ENCODE measurements at regions not wholly inside any gene's neighbourhood (a gene's known extent, or its start where the extent isn't known, plus 50 kb on each side); places are given as distances from the start of the nearest gene placed in this dataset.
"Not testable (repeated sequence)": the region's sequence is repeated elsewhere in the genome, so short reads cannot be mapped to it uniquely, and the experiment has no call there.

DNA sequence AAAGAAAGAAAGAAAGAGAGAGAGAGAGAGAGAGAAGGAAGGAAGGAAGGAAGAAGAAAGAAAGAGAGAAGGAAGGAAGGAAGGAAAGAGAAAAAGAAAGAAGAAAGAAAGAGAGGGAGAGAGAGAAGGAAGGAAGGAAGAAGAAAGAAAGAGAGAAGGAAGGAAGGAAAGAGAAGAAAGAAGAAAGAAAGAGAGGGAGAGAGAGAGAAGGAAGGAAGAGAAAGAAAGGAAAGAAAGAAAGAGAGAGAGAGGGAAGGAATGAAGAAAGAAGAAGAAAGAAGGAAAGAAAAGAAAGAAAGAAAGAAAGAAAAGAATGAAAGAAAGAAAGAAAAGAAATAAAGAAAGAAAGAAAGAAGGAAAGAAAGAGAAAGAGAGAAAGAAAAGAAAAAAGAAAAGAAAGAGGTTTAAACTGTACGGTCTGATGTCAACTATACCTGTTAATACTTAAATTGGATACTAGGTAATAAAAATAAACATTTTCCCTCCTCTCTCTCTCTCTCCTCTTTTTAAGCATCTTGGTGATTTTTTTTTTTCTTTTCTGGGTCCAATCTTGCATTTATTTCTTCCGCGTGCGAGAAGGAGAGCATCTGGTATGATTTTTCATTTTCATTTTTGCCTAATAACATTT lies 93.8 kb downstream of the CRLF2 start:
- Histone ChIP-seq H3K9me2 (replicated peaks; ENCODE audit: control insufficient read depth, low read length) (no peaks in the 10 kb centered on the region), H3K27ac (ENCODE audit: low read depth, low read length) (no peak overlapping the region), H3K4me2 (ENCODE audit: low read length) (no peak overlapping the region), H3F3A (ENCODE audit: control insufficient read depth, insufficient read depth) (no peaks in the 10 kb centered on the region), H3K36me3 (ENCODE audit: control insufficient read depth, low read length) (no peaks in the 10 kb centered on the region), H3K9me3 (ENCODE audit: control insufficient read depth, insufficient read depth, low read length) (no peaks in the 10 kb centered on the region), H4K20me1 (ENCODE audit: control insufficient read depth, insufficient read depth, low read depth, low read length) (no peaks in the 10 kb centered on the region), H3K4me1 (ENCODE audit: control insufficient read depth, low read length) (peaks cover 41% of the 10 kb centered on the region), H3K27me3 (ENCODE audit: control insufficient read depth, low read length) (no peaks in the 10 kb centered on the region), H3K79me2 (ENCODE audit: control insufficient read depth, low read length) (no peaks in the 10 kb centered on the region), H3K4me3 (ENCODE audit: low read length) (no peak overlapping the region)
- no peak for TF ChIP-seq EZH2phosphoT487 (IDR thresholded peaks at IDR 0.05; ENCODE audit: borderline replicate concordance, low read length)
- TF ChIP-seq, protein P1, sequence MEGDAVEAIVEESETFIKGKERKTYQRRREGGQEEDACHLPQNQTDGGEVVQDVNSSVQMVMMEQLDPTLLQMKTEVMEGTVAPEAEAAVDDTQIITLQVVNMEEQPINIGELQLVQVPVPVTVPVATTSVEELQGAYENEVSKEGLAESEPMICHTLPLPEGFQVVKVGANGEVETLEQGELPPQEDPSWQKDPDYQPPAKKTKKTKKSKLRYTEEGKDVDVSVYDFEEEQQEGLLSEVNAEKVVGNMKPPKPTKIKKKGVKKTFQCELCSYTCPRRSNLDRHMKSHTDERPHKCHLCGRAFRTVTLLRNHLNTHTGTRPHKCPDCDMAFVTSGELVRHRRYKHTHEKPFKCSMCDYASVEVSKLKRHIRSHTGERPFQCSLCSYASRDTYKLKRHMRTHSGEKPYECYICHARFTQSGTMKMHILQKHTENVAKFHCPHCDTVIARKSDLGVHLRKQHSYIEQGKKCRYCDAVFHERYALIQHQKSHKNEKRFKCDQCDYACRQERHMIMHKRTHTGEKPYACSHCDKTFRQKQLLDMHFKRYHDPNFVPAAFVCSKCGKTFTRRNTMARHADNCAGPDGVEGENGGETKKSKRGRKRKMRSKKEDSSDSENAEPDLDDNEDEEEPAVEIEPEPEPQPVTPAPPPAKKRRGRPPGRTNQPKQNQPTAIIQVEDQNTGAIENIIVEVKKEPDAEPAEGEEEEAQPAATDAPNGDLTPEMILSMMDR (IDR thresholded peaks at IDR 0.05; ENCODE audit: low read depth, low read length, poor library complexity, severe bottlenecking): no peak

GRCh38 chrX:1115411-1115810 lies 97.0 kb downstream of the CRLF2 start:
- not testable (repeated sequence) for H3K27ac ChIP-seq (ENCODE audit: low read depth, low read length); H3F3A ChIP-seq (ENCODE audit: control insufficient read depth, insufficient read depth); H3K9me3 ChIP-seq (ENCODE audit: control insufficient read depth, insufficient read depth, low read length); H3K36me3 ChIP-seq (ENCODE audit: control insufficient read depth, low read length); H3K4me2 ChIP-seq (ENCODE audit: low read length); H3K27me3 ChIP-seq (ENCODE audit: control insufficient read depth, low read length); H3K4me3 ChIP-seq (ENCODE audit: low read length); H3K79me2 ChIP-seq (ENCODE audit: control insufficient read depth, low read length); H4K20me1 ChIP-seq (ENCODE audit: control insufficient read depth, insufficient read depth, low read depth, low read length); H3K9me2 ChIP-seq (replicated peaks; ENCODE audit: control insufficient read depth, low read length)
- H3K4me1 ChIP-seq (ENCODE audit: control insufficient read depth, low read length): peaks cover 55% of the 10 kb centered on the region

- H3K4me2 ChIP-seq (ENCODE audit: low read length): peak overlapping the region; percentile 54
- no peaks in the 10 kb centered on the region for H3K9me2 ChIP-seq (replicated peaks; ENCODE audit: control insufficient read depth, low read length)
- TF ChIP-seq, protein P1 (IDR thresholded peaks at IDR 0.05; ENCODE audit: low read depth, low read length, poor library complexity, severe bottlenecking): no peak
- TF ChIP-seq EZH2phosphoT487 (IDR thresholded peaks at IDR 0.05; ENCODE audit: borderline replicate concordance, low read length): no peak
- no peaks in the 10 kb centered on the region for H3K36me3 ChIP-seq (ENCODE audit: control insufficient read depth, low read length)
- no peaks in the 10 kb centered on the region for H3F3A ChIP-seq (ENCODE audit: control insufficient read depth, insufficient read depth)
- H3K27ac ChIP-seq (ENCODE audit: low read depth, low read length): peak overlapping the region; percentile 58
- no peaks in the 10 kb centered on the region for H4K20me1 ChIP-seq (ENCODE audit: control insufficient read depth, insufficient read depth, low read depth, low read length)
- H3K4me1 ChIP-seq (ENCODE audit: control insufficient read depth, low read length): peaks cover 36% of the 10 kb centered on the region
- no peaks in the 10 kb centered on the region for H3K27me3 ChIP-seq (ENCODE audit: control insufficient read depth, low read length)
- H3K4me3 ChIP-seq (ENCODE audit: low read length): peak overlapping the region; percentile 53
- no peaks in the 10 kb centered on the region for H3K79me2 ChIP-seq (ENCODE audit: control insufficient read depth, low read length)
- H3K9me3 ChIP-seq (ENCODE audit: control insufficient read depth, insufficient read depth, low read length): peaks cover 9% of the 10 kb centered on the region; the same call in 1 of the 2 replicates
These were observed 100.1 kb downstream of the CRLF2 start for GRCh38 chrX:1112321-1112720.

- no peaks in the 10 kb centered on the region for H3K9me2 ChIP-seq (replicated peaks; ENCODE audit: control insufficient read depth, low read length)
- H3K79me2 ChIP-seq (ENCODE audit: control insufficient read depth, low read length): no peaks in the 10 kb centered on the region
These were observed 100.7 kb downstream of the CRLF2 start for GRCh38 chrX:1111601-1112300.

More at GRCh38 chrX:1111601-1112300, 100.7 kb downstream of the CRLF2 start:
- Histone ChIP-seq H3F3A (ENCODE audit: control insufficient read depth, insufficient read depth) (no peaks in the 10 kb centered on the region), H4K20me1 (ENCODE audit: control insufficient read depth, insufficient read depth, low read depth, low read length) (no peaks in the 10 kb centered on the region), H3K9me3 (ENCODE audit: control insufficient read depth, insufficient read depth, low read length) (peaks cover 9% of the 10 kb centered on the region; the same call in 1 of the 2 replicates), H3K36me3 (ENCODE audit: control insufficient read depth, low read length) (no peaks in the 10 kb centered on the region), H3K27ac (ENCODE audit: low read depth, low read length) (peak overlapping the region; percentile 58), H3K4me1 (ENCODE audit: control insufficient read depth, low read length) (peaks cover 36% of the 10 kb centered on the region), H3K4me2 (ENCODE audit: low read length) (peak overlapping the region; percentile 54), H3K4me3 (ENCODE audit: low read length) (peak overlapping the region; percentile 53), H3K27me3 (ENCODE audit: control insufficient read depth, low read length) (no peaks in the 10 kb centered on the region)
- no peak for TF ChIP-seq EZH2phosphoT487 (IDR thresholded peaks at IDR 0.05; ENCODE audit: borderline replicate concordance, low read length)
- TF ChIP-seq, protein P1 (IDR thresholded peaks at IDR 0.05; ENCODE audit: low read depth, low read length, poor library complexity, severe bottlenecking): no peak

Data from DOHH2 (cell line).